Stomach (tissue), 8 donors: ENCODE measurements at regions not wholly inside any gene's neighbourhood (a gene's known extent, or its start where the extent isn't known, plus 50 kb on each side); places are given as distances from the start of the nearest gene placed in this dataset.
"Not testable (repeated sequence)": the region's sequence is repeated elsewhere in the genome, so short reads cannot be mapped to it uniquely, and the experiment has no call there.

ENCODE experiments used
- DNase-seq, 2 donors: peaks; one replicate each; pipeline versions ENCODE4 v3.0.0 to v3.0.0-alpha.2; 2013 to 2019
- H3K27ac ChIP-seq, 5 donors: fragments of 200-600 bp in 4 of 5; sonication (generic) in 4 of 5; one replicate each; pipeline ENCODE4 v1.5.1; 2013 to 2019; ENCODE audit warnings: mild to moderate bottlenecking in 1 of 5, moderate library complexity in 1 of 5
- H3K27me3 ChIP-seq, 3 donors: fragments of 200-600 bp; sonication (generic); one replicate each; pipeline ENCODE4 v1.5.1; 2017 to 2019; ENCODE audit warnings: mixed run types in 1 of 3
- H3K36me3 ChIP-seq, 4 donors: fragments of 200-600 bp; sonication (generic); 1 replicate in 3 of 4; 2 replicates in 1 of 4; pipeline ENCODE4 v1.5.1; 2016 to 2019
- H3K4me1 ChIP-seq, 4 donors: fragments of 200-600 bp; sonication (generic); one replicate each; pipeline ENCODE4 v1.5.1; 2016 to 2019
- H3K4me3 ChIP-seq, 4 donors: fragments of 200-600 bp; sonication (generic) in 3 of 4; one replicate each; pipeline ENCODE4 v1.5.1; 2016 to 2019; ENCODE audit warnings: mild to moderate bottlenecking in 1 of 4
- H3K9me3 ChIP-seq, 4 donors: fragments of 200-600 bp; sonication (generic); one replicate each; pipeline ENCODE4 v1.5.1; 2016 to 2019
- CTCF ChIP-seq, 7 experiments: fragments of 450-650 bp in 4 of 7; fragments of 200-600 bp in 3 of 7; sonication (generic) in 3 of 7; IDR thresholded peaks; one replicate each; pipeline ENCODE4 v1.5.1; 2016 to 2019; ENCODE audit warnings: antibody characterized with exemption in 7 of 7, control low read depth in 2 of 7, mild to moderate bottlenecking in 1 of 7
- EP300 ChIP-seq: sonication (generic); formaldehyde crosslinking; IDR thresholded peaks from one replicate; pipeline ENCODE4 v1.6.1; 2017; ENCODE audit warnings: antibody characterized with exemption
- POLR2A ChIP-seq, 4 donors: fragments of 450-650 bp; IDR thresholded peaks; one replicate each; pipeline ENCODE4 v1.6.1; 2016; ENCODE audit warnings: antibody characterized with exemption in 4 of 4, control low read depth in 2 of 4, mild to moderate bottlenecking in 1 of 4, moderate library complexity in 1 of 4
- POLR2AphosphoS5 ChIP-seq, 3 donors: sonication (generic); formaldehyde crosslinking; IDR thresholded peaks; one replicate each; pipeline ENCODE4 v1.6.1; 2016; ENCODE audit warnings: antibody characterized with exemption in 3 of 3
- WGBS, 5 donors: extraction: QIAGEN DNeasy Blood & Tissue Kit in 3 of 5; methylation state at CpG; one replicate each; pipeline versions ENCODE4 v1.1.5 to v1.1.7; 2013 to 2018; 5-methylcytosine and 5-hydroxymethylcytosine counted together
- intact Hi-C: fragments of 100-400 bp; cut with DNase I; formaldehyde crosslinking; loops from one replicate; pipeline ENCODE4 v1.15.1; 2023; ENCODE audit warnings: low total_unique reads
- donor health status: healthy with polysubstance abuse.
- donor health status: Bipolar disorder and iron deficiency.
- donor health status: healthy.

- H3K27me3 ChIP-seq = no peaks in the 10 kb centered on the region
- DNase-seq = no peak
- H3K27ac ChIP-seq = no peak overlapping the region
- no peaks in the 10 kb centered on the region for H3K36me3 ChIP-seq
- H3K4me1 ChIP-seq = no peaks in the 10 kb centered on the region
- no peak for TF ChIP-seq POLR2A (IDR thresholded peaks at IDR 0.05)
- no peak for TF ChIP-seq CTCF (IDR thresholded peaks at IDR 0.05)
- no peak for TF ChIP-seq EP300
- TF ChIP-seq POLR2AphosphoS5 (IDR thresholded peaks at IDR 0.05) = no peak
- intact Hi-C loops = no loop called here
- no peak overlapping the region for H3K4me3 ChIP-seq
- no peaks in the 10 kb centered on the region for H3K9me3 ChIP-seq
Observed at GRCh38 chr10:53534428-53534827, 761.8 kb upstream of the MBL2 start.

- TF ChIP-seq CTCF (IDR thresholded peaks at IDR 0.05) (no peak), POLR2AphosphoS5 (IDR thresholded peaks at IDR 0.05) (no peak)
- H3K4me3 ChIP-seq = no peak overlapping the region
- H3K4me1 ChIP-seq = no peaks in the 10 kb centered on the region
- DNase-seq = no peak
- no peaks in the 10 kb centered on the region for H3K36me3 ChIP-seq
- no peak overlapping the region for H3K27ac ChIP-seq
- WGBS, 5 donors = 54 to 70% (median 64%) methylated on average over 2 of the region's 2 CpGs
- H3K27me3 ChIP-seq = no peaks in the 10 kb centered on the region
- intact Hi-C loops = no loop called here
- no peaks in the 10 kb centered on the region for H3K9me3 ChIP-seq
Observed at GRCh38 chr10:53528974-53529373, 756.4 kb upstream of the MBL2 start.

GRCh38 chr10:53521046-53521445, 748.5 kb upstream of the MBL2 start:
- Histone ChIP-seq H3K27ac (no peak overlapping the region), H3K9me3 (peaks cover 0 to 16% (median 13%) of the 10 kb centered on the region in 4 donors), H3K36me3 (no peaks in the 10 kb centered on the region), H3K4me3 (no peak overlapping the region), H3K4me1 (no peaks in the 10 kb centered on the region), H3K27me3 (no peaks in the 10 kb centered on the region)
- WGBS, 5 donors = 89 to 94% (median 91%) methylated on average over 2 of the region's 2 CpGs
- intact Hi-C loops = no loop called here
- TF ChIP-seq POLR2A (IDR thresholded peaks at IDR 0.05) = no peak
- TF ChIP-seq POLR2AphosphoS5 (IDR thresholded peaks at IDR 0.05) = no peak
- TF ChIP-seq CTCF (IDR thresholded peaks at IDR 0.05) = no peak
- TF ChIP-seq EP300 = no peak
- no peak for DNase-seq

GRCh38 chr10:53508197-53508596, 735.6 kb upstream of the MBL2 start:
- intact Hi-C loops = no loop called here
- no peak for DNase-seq
- no peaks in the 10 kb centered on the region for H3K4me1 ChIP-seq
- no peaks in the 10 kb centered on the region for H3K27me3 ChIP-seq
- no peaks in the 10 kb centered on the region for H3K36me3 ChIP-seq
- H3K9me3 ChIP-seq = no peaks in the 10 kb centered on the region
- TF ChIP-seq POLR2A (IDR thresholded peaks at IDR 0.05) (no peak), CTCF (IDR thresholded peaks at IDR 0.05) (no peak), POLR2AphosphoS5 (IDR thresholded peaks at IDR 0.05) (no peak), EP300 (no peak)
- H3K27ac ChIP-seq = no peak overlapping the region
- H3K4me3 ChIP-seq = no peak overlapping the region
- WGBS, 5 donors = 22 to 53% (median 50%) methylated on average over 1 of the region's 1 CpG

GRCh38 chr10:53504492-53504891, 731.9 kb upstream of the MBL2 start:
- H3K36me3 ChIP-seq, H3K27me3 ChIP-seq, H3K9me3 ChIP-seq, H3K4me1 ChIP-seq, DNase-seq, H3K27ac ChIP-seq, intact Hi-C loops, H3K4me3 ChIP-seq: not testable (repeated sequence)
- 89 to 100% (median 96%) methylated on average over 2 of the region's 2 CpGs for WGBS, 5 donors
